HEK293T (cell line): ENCODE measurements at regions not wholly inside any gene's neighbourhood (a gene's known extent, or its start where the extent isn't known, plus 50 kb on each side); places are given as distances from the start of the nearest gene placed in this dataset.

ENCODE experiments used
- CTCF ChIA-PET: fragments of 350-600 bp; formaldehyde crosslinking; extraction: SDS; loops from one replicate; lab custom pipeline; 2021; ENCODE audit warnings: antibody characterized with exemption, inconsistent platforms; lab: Yijun Ruan, JAX
- POLR2A ChIA-PET: fragments of 350-600 bp; formaldehyde crosslinking; extraction: SDS; loops from one replicate; lab custom pipeline; 2020; ENCODE audit warnings: antibody characterized with exemption, inconsistent platforms; lab: Yijun Ruan, JAX
- DNase-seq: peaks from one replicate; pipeline ENCODE4 v3.0.0; 2012; ENCODE audit warnings: mixed read lengths; ENCODE audit errors: extremely low spot score
- ARNT ChIP-seq: fragments of 450-650 bp; IDR thresholded peaks from 2 replicates; pipeline ENCODE4 v1.6.1; 2017; ENCODE audit warnings: mild to moderate bottlenecking
- BHLHE40 ChIP-seq: fragments of 450-650 bp; IDR thresholded peaks from 2 replicates; pipeline ENCODE4 v1.6.1; 2016; ENCODE audit warnings: mild to moderate bottlenecking, moderate library complexity, borderline replicate concordance
- CTBP1 ChIP-seq: fragments of 450-650 bp; IDR thresholded peaks from 2 replicates; pipeline ENCODE4 v1.6.1; 2016; ENCODE audit warnings: borderline replicate concordance
- ELF4 ChIP-seq: fragments of 450-650 bp; IDR thresholded peaks from 2 replicates; pipeline ENCODE4 v1.6.1; 2017; ENCODE audit warnings: antibody characterized with exemption
- FOXA1 ChIP-seq: fragments of 450-650 bp; IDR thresholded peaks from 2 replicates; pipeline ENCODE4 v1.6.1; 2016; ENCODE audit warnings: mild to moderate bottlenecking
- FOXK2 ChIP-seq: fragments of 450-650 bp; IDR thresholded peaks from 2 replicates; pipeline ENCODE4 v1.6.1; 2016; ENCODE audit warnings: mild to moderate bottlenecking
- FOXM1 ChIP-seq: fragments of 450-650 bp; IDR thresholded peaks from 2 replicates; pipeline ENCODE4 v1.6.1; 2017; ENCODE audit warnings: mild to moderate bottlenecking, borderline replicate concordance
- HDGF ChIP-seq: fragments of 450-650 bp; IDR thresholded peaks from 2 replicates; pipeline ENCODE4 v1.6.1; 2017; ENCODE audit warnings: antibody characterized with exemption, borderline replicate concordance
- L3MBTL2 ChIP-seq: fragments of 450-650 bp; conservative IDR thresholded peaks from 2 replicates; pipeline ENCODE4 v1.6.1; 2016; ENCODE audit warnings: mild to moderate bottlenecking
- LEF1 ChIP-seq: fragments of 450-650 bp; IDR thresholded peaks from 2 replicates; pipeline ENCODE4 v1.6.1; 2017; ENCODE audit warnings: mild to moderate bottlenecking, borderline replicate concordance
- NFRKB ChIP-seq: fragments of 450-650 bp; IDR thresholded peaks from 2 replicates; pipeline ENCODE4 v1.6.1; 2016; ENCODE audit warnings: mild to moderate bottlenecking, moderate library complexity
- PKNOX1 ChIP-seq: fragments of 450-650 bp; IDR thresholded peaks from 2 replicates; pipeline ENCODE4 v1.6.1; 2016
- SP1 ChIP-seq: fragments of 450-650 bp; IDR thresholded peaks from 2 replicates; pipeline ENCODE4 v1.6.1; 2017
- SUZ12 ChIP-seq: fragments of 450-650 bp; IDR thresholded peaks from 2 replicates; pipeline ENCODE4 v1.6.1; 2016; ENCODE audit warnings: mild to moderate bottlenecking
- TARDBP ChIP-seq: fragments of 450-650 bp; IDR thresholded peaks from 2 replicates; pipeline ENCODE4 v1.6.1; 2016
- ZNF384 ChIP-seq: fragments of 450-650 bp; IDR thresholded peaks from 2 replicates; pipeline ENCODE4 v1.6.1; 2016

DNA sequence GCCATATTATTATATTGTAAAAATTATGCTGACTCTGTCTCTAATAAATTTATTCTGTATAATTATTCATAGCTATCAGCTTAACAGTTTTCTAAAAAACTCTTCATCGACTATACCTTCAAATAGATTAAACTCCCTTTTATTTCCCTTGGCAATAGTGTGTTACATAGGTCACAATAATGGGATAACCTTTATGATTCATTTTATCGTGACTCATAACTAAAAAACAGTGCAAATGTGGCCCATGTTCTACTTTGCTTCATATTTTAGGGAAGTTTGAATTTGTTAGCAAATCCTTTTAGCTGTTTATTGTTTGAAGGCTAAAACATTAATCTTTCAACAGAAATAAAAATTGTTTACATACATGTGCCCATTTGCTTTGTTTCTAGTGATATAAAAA, 783.2 kb upstream of the CDH2 start:
- TF ChIP-seq FOXA1 (no peak), LEF1 (no peak), FOXM1 (no peak), NFRKB (no peak)
- CTCF ChIA-PET: interaction anchor here (0.6 kb wide), 1 partner anchor 1934 kb away, joined by 4 read pairs; no protein-coding TSS in a partner anchor
- no peak for DNase-seq
- POLR2A ChIA-PET: no interaction called here

DNA sequence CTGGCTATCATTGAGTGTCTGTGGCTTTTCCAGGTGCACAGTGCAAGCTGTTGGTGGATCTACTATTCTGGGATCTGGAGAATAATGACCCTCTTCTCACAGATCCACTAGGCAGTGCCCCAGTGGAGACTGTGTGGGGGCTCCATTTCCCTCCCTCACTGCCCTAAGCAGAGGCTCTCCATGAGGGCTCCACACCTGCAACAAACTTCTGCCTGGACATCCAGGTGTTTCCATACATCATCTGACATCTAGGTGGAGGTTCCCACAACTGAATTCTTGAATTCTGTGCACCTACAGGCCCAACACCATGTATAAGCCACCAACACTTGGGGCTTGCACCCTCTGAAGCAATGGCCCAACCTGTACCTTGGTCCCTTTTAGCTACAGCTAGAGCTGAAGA, 775.4 kb upstream of the CDH2 start:
- CTCF ChIA-PET: no interaction called here
- POLR2A ChIA-PET: no interaction called here
- DNase-seq: no peak
- TF ChIP-seq ZNF384: no peak
- TF ChIP-seq TARDBP: no peak
- no peak for TF ChIP-seq PKNOX1
- TF ChIP-seq L3MBTL2: no peak

DNA sequence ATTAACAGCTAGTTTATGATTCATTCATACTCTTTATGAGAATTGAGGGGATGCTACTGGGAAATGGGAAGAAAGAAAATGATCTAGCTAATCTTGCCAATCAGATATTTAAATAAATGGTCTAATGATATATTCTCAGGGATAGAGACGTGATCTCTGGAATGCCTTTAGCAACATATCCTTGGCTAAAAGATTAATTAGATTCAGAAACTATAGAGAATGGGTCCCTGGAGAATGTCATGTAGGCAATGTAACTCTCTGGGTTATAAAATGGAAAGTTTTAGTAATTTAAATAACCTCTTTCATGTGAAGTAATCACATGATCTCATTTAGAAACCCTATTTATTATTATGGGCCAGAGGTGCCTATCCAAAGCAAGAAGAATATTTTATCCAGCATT, 771.0 kb upstream of the CDH2 start:
- ChIA-PET POLR2A (no interaction called here), CTCF (no interaction called here)
- no peak for DNase-seq
- no peak for TF ChIP-seq L3MBTL2
- no peak for TF ChIP-seq ARNT
- TF ChIP-seq SUZ12: no peak
- no peak for TF ChIP-seq FOXK2
- TF ChIP-seq FOXM1: no peak
- no peak for TF ChIP-seq ZNF384
- TF ChIP-seq BHLHE40: no peak
- TF ChIP-seq TARDBP: no peak
- no peak for TF ChIP-seq FOXA1
- TF ChIP-seq SP1: no peak
- TF ChIP-seq NFRKB: no peak
- no peak for TF ChIP-seq PKNOX1
- no peak for TF ChIP-seq ELF4
- TF ChIP-seq LEF1: no peak
- TF ChIP-seq CTBP1: no peak
- no peak for TF ChIP-seq HDGF

- ChIA-PET CTCF (no interaction called here), POLR2A (no interaction called here)
- DNase-seq: no peak
- no peak for TF ChIP-seq L3MBTL2
- no peak for TF ChIP-seq FOXK2
- TF ChIP-seq SP1: no peak
- TF ChIP-seq SUZ12: no peak
- no peak for TF ChIP-seq ZNF384
- TF ChIP-seq ARNT: no peak
- TF ChIP-seq BHLHE40: no peak
- no peak for TF ChIP-seq PKNOX1
- TF ChIP-seq FOXM1: no peak
- no peak for TF ChIP-seq LEF1
- no peak for TF ChIP-seq ELF4
These were observed 769.5 kb upstream of the CDH2 start for GRCh38 chr18:28946471-28946870.

GRCh38 chr18:28922936-28923335, 746.0 kb upstream of the CDH2 start:
- DNase-seq: no peak
- TF ChIP-seq SUZ12 (no peak), PKNOX1 (no peak)
- ChIA-PET POLR2A (no interaction called here), CTCF (no interaction called here)

- CTCF ChIA-PET: no interaction called here
- no peak for DNase-seq
- POLR2A ChIA-PET: no interaction called here
- TF ChIP-seq BHLHE40 (no peak), FOXA1 (no peak), ZNF384 (no peak), ELF4 (no peak), FOXK2 (no peak), HDGF (no peak), NFRKB (no peak), FOXM1 (no peak)
These were observed 739.5 kb upstream of the CDH2 start for GRCh38 chr18:28916456-28916855.

GRCh38 chr18:28905509-28905908, 728.6 kb upstream of the CDH2 start:
- ChIA-PET CTCF (interaction anchor here (0.6 kb wide), 2 partner anchors 550 to 1300 kb away, joined by 3 read pairs; no protein-coding TSS in a partner anchor), POLR2A (no interaction called here)
- no peak for DNase-seq

More at GRCh38 chr18:28905509-28905908, 728.6 kb upstream of the CDH2 start:
- no peak for TF ChIP-seq LEF1
- no peak for TF ChIP-seq SP1
- TF ChIP-seq ARNT: no peak
- no peak for TF ChIP-seq ELF4
- TF ChIP-seq FOXM1: no peak
- TF ChIP-seq FOXK2: no peak
- TF ChIP-seq TARDBP: no peak
- no peak for TF ChIP-seq PKNOX1
- TF ChIP-seq CTBP1: no peak
- TF ChIP-seq HDGF: no peak
- TF ChIP-seq ZNF384: no peak
- no peak for TF ChIP-seq FOXA1
- TF ChIP-seq L3MBTL2: no peak
- no peak for TF ChIP-seq NFRKB
- TF ChIP-seq BHLHE40: no peak
